Vagina (tissue), 2 donors: ENCODE measurements at regions not wholly inside any gene's neighbourhood (a gene's known extent, or its start where the extent isn't known, plus 50 kb on each side); places are given as distances from the start of the nearest gene placed in this dataset.

ENCODE experiments used
- POLR2A ChIP-seq, 2 donors: fragments of 450-650 bp; IDR thresholded peaks; one replicate each; pipeline ENCODE4 v1.6.1; 2017; ENCODE audit warnings: antibody characterized with exemption in 2 of 2, mild to moderate bottlenecking in 2 of 2, moderate library complexity in 2 of 2
- POLR2AphosphoS5 ChIP-seq, 2 donors: sonication (generic); formaldehyde crosslinking; IDR thresholded peaks; one replicate each; pipeline ENCODE4 v1.9.0; 2017; ENCODE audit warnings: antibody characterized with exemption in 2 of 2, mild to moderate bottlenecking in 2 of 2, low read depth in 1 of 2; ENCODE audit not compliant: insufficient read depth in 1 of 2
- TF ChIP-seq, protein P1 (sequence below), 3 experiments: fragments of 450-650 bp in 2 of 3; fragments of 200-600 bp in 1 of 3; sonication (generic) in 1 of 3; IDR thresholded peaks; one replicate each; pipeline ENCODE4 v1.5.1; 2017 to 2019; ENCODE audit warnings: antibody characterized with exemption in 3 of 3, mild to moderate bottlenecking in 2 of 3, moderate library complexity in 2 of 3

DNA sequence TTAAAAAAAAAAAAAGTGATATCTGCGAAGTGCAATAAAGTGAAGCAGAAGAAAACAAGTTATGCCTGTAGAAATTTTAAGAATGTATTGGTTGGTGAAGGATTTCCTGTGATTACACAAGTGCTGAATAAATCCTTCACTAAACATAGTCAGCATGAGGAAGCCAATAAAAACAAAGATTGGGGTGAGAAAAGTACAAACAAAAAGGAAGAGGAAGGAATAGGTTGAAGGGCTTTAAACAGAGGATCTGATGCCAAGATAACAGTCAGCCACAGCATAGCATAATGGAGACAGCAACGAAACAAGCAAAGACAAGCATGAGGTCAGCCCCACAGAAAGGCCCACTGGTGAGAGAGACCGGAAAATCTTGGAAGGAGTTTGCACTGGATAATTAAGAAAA lies 372.2 kb downstream of the ADAM29 start:
- no peak for TF ChIP-seq POLR2A (IDR thresholded peaks at IDR 0.05)
- TF ChIP-seq, protein P1, sequence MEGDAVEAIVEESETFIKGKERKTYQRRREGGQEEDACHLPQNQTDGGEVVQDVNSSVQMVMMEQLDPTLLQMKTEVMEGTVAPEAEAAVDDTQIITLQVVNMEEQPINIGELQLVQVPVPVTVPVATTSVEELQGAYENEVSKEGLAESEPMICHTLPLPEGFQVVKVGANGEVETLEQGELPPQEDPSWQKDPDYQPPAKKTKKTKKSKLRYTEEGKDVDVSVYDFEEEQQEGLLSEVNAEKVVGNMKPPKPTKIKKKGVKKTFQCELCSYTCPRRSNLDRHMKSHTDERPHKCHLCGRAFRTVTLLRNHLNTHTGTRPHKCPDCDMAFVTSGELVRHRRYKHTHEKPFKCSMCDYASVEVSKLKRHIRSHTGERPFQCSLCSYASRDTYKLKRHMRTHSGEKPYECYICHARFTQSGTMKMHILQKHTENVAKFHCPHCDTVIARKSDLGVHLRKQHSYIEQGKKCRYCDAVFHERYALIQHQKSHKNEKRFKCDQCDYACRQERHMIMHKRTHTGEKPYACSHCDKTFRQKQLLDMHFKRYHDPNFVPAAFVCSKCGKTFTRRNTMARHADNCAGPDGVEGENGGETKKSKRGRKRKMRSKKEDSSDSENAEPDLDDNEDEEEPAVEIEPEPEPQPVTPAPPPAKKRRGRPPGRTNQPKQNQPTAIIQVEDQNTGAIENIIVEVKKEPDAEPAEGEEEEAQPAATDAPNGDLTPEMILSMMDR (IDR thresholded peaks at IDR 0.05): no peak
- TF ChIP-seq POLR2AphosphoS5 (IDR thresholded peaks at IDR 0.05; ENCODE audit: insufficient read depth in 1 of 2, low read depth in 1 of 2): no peak
